ENCODE measurements at regions not wholly inside any gene's neighbourhood (a gene's known extent, or its start where the extent isn't known, plus 50 kb on each side); places are given as distances from the start of the nearest gene placed in this dataset.
"Not testable (repeated sequence)": the region's sequence is repeated elsewhere in the genome, so short reads cannot be mapped to it uniquely, and the experiment has no call there.

- no peak for DNase-seq (ENCODE audit: low read depth in 2 of 2)
Measured at GRCh38 chr18:22739061-22739642, 194.0 kb upstream of the RBBP8 start.

GRCh38 chr18:22739789-22740188, 193.3 kb upstream of the RBBP8 start:
- DNase-seq (ENCODE audit: low read depth in 2 of 2): no peak

- no peak for DNase-seq (ENCODE audit: low read depth in 2 of 2)
Measured at GRCh38 chr18:22741318-22741717, 191.8 kb upstream of the RBBP8 start.

GRCh38 chr18:22742409-22742808, 190.7 kb upstream of the RBBP8 start:
- no peak for DNase-seq (ENCODE audit: low read depth in 2 of 2)

- DNase-seq (ENCODE audit: low read depth in 2 of 2): no peak
Measured at GRCh38 chr18:22745966-22746365, 187.2 kb upstream of the RBBP8 start.

GRCh38 chr18:22752014-22752413, 181.1 kb upstream of the RBBP8 start:
- no peak for DNase-seq (ENCODE audit: low read depth in 2 of 2)

GRCh38 chr18:22753130-22753831, 179.8 kb upstream of the RBBP8 start:
- no peak for DNase-seq (ENCODE audit: low read depth in 2 of 2)

- DNase-seq (ENCODE audit: low read depth in 2 of 2): not testable (repeated sequence)
Measured at GRCh38 chr18:22764005-22764404, 169.1 kb upstream of the RBBP8 start.

GRCh38 chr18:22765896-22766295, 167.2 kb upstream of the RBBP8 start:
- DNase-seq (ENCODE audit: low read depth in 2 of 2): no peak

GRCh38 chr18:22767653-22768052, 165.5 kb upstream of the RBBP8 start:
- DNase-seq (ENCODE audit: low read depth in 2 of 2): no peak

- DNase-seq (ENCODE audit: low read depth in 2 of 2): no peak
Measured at GRCh38 chr18:22773944-22774343, 159.2 kb upstream of the RBBP8 start.

GRCh38 chr18:22778996-22779395, 154.1 kb upstream of the RBBP8 start:
- DNase-seq (ENCODE audit: low read depth in 2 of 2): no peak

GRCh38 chr18:22783245-22783644, 149.9 kb upstream of the RBBP8 start:
- no peak for DNase-seq (ENCODE audit: low read depth in 2 of 2)

- no peak for DNase-seq (ENCODE audit: low read depth in 2 of 2)
Measured at GRCh38 chr18:22783662-22784076, 149.5 kb upstream of the RBBP8 start.

GRCh38 chr18:22789052-22789451, 144.1 kb upstream of the RBBP8 start:
- DNase-seq (ENCODE audit: low read depth in 2 of 2): no peak

- no peak for DNase-seq (ENCODE audit: low read depth in 2 of 2)
Measured at GRCh38 chr18:22789600-22789999, 143.5 kb upstream of the RBBP8 start.

- DNase-seq (ENCODE audit: low read depth in 2 of 2): no peak
Measured at GRCh38 chr18:22790545-22791309, 142.4 kb upstream of the RBBP8 start.

GRCh38 chr18:22791310-22791610, 141.9 kb upstream of the RBBP8 start:
- no peak for DNase-seq (ENCODE audit: low read depth in 2 of 2)

- DNase-seq (ENCODE audit: low read depth in 2 of 2): no peak
Measured at GRCh38 chr18:22796113-22796512, 137.0 kb upstream of the RBBP8 start.

- DNase-seq (ENCODE audit: low read depth in 2 of 2): no peak
Measured at GRCh38 chr18:22800551-22800951, 132.6 kb upstream of the RBBP8 start.

- no peak for DNase-seq (ENCODE audit: low read depth in 2 of 2)
Measured at GRCh38 chr18:22813648-22814328, 119.3 kb upstream of the RBBP8 start.

- no peak for DNase-seq (ENCODE audit: low read depth in 2 of 2)
Measured at GRCh38 chr18:22814329-22814703, 118.8 kb upstream of the RBBP8 start.

All from stimulated activated CD4-positive, alpha-beta T cell treated with anti-CD3 and anti-CD28 coated beads, Interleukin-1b, Interleukin-23, amount 100 ng/mL, for 4 hours (primary cell).